Testis (tissue), 2 donors: ENCODE measurements at regions not wholly inside any gene's neighbourhood (a gene's known extent, or its start where the extent isn't known, plus 50 kb on each side); places are given as distances from the start of the nearest gene placed in this dataset.

ENCODE experiments used
- POLR2A ChIP-seq: fragments of 450-650 bp; IDR thresholded peaks from one replicate; pipeline ENCODE4 v1.6.1; 2017; ENCODE audit warnings: antibody characterized with exemption, mild to moderate bottlenecking, moderate library complexity
- TF ChIP-seq, protein P1 (sequence below), 3 experiments: fragments of 450-650 bp in 2 of 3; fragments of 200-600 bp in 1 of 3; sonication (generic) in 1 of 3; IDR thresholded peaks; one replicate each; pipeline ENCODE4 v1.5.1; 2016 to 2019; ENCODE audit warnings: antibody characterized with exemption in 3 of 3, mild to moderate bottlenecking in 2 of 3, moderate library complexity in 1 of 3

DNA sequence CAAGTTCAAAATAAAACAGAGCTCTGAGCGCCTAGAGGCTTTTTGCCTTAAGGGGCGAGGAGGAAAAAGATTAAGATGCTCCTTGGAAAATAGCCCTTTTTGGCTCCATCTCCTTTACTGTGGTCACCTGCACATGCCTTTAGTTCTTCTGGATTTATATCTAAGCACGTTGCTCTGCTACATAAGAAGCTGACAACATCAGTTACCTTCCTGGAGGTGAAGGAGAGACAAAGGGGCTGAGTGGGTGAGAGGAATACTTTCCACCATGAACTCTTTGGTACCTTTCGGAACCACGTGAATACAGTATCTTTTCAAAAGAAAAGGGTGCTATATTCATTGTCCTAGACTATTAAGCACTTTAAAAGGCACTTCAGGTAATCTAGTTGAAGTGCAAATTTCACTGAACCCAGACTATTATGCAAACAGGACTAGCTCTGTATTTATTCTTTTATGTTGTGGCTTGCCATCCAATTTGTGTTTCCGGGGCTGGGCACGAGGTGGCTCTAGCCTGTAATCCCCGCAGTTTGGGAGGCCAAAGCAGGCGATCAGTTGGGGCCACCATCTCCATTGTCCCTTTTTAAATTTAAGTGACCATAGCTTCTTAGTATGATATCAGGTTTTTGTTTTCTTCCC is 201.5 kb downstream of the TM9SF2 start:
- TF ChIP-seq, protein P1, sequence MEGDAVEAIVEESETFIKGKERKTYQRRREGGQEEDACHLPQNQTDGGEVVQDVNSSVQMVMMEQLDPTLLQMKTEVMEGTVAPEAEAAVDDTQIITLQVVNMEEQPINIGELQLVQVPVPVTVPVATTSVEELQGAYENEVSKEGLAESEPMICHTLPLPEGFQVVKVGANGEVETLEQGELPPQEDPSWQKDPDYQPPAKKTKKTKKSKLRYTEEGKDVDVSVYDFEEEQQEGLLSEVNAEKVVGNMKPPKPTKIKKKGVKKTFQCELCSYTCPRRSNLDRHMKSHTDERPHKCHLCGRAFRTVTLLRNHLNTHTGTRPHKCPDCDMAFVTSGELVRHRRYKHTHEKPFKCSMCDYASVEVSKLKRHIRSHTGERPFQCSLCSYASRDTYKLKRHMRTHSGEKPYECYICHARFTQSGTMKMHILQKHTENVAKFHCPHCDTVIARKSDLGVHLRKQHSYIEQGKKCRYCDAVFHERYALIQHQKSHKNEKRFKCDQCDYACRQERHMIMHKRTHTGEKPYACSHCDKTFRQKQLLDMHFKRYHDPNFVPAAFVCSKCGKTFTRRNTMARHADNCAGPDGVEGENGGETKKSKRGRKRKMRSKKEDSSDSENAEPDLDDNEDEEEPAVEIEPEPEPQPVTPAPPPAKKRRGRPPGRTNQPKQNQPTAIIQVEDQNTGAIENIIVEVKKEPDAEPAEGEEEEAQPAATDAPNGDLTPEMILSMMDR (IDR thresholded peaks at IDR 0.05), result no peak
- TF ChIP-seq POLR2A, result no peak
